ENCODE measurements at regions not wholly inside any gene's neighbourhood (a gene's known extent, or its start where the extent isn't known, plus 50 kb on each side); places are given as distances from the start of the nearest gene placed in this dataset.
"Not testable (repeated sequence)": the region's sequence is repeated elsewhere in the genome, so short reads cannot be mapped to it uniquely, and the experiment has no call there.

DNA sequence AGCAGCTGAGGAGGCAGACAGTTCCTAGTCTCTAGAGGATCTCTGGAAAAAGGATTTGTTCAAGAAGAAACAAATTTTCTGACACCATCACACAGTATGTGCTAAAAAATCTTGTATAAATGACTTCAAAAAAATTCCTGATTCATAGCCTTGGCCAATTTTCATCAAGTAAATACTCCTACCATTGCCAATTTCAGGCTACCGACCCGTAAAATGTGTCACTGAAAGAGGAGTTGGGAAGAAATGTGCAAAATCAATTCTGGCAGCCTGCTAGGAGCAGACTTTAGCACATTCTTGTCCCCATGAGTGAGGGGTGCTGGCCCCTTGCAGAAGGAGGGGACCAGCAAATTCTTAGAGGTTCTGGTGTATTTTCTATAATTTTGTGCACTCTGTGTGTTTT is 109.4 kb downstream of the TMEM30B start:
- no peak for DNase-seq (ENCODE audit: extremely low read depth, low read depth)

GRCh38 chr14:61168141-61168540 is 113.0 kb downstream of the TMEM30B start:
- no peak for DNase-seq (ENCODE audit: extremely low read depth, low read depth)

- DNase-seq (ENCODE audit: extremely low read depth, low read depth): no peak
Observed at GRCh38 chr14:61167642-61168041, 113.5 kb downstream of the TMEM30B start.

GRCh38 chr14:61160798-61161197 is 120.3 kb downstream of the TMEM30B start:
- DNase-seq (ENCODE audit: extremely low read depth, low read depth): no peak

DNA sequence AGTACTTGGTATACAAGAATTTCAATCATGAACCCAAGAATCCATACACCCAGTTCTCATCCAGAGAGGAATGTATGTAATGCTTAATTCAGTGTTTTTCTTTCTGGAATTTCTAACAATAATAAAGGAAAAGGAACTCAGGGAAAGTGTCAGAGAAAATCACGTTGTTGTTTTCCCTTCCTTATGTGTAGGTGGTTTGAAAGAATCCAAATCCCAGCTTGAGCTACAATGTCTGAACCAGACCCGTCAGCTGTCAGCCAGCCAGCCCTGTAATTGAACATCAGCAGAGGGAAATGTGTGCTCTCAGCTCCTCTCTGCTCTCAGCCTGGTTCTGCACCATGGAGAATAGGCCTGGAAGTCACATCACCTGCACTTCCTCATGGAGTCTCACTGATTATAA is 126.5 kb downstream of the TMEM30B start:
- DNase-seq (ENCODE audit: extremely low read depth, low read depth): no peak

GRCh38 chr14:61153914-61154545 is 127.1 kb downstream of the TMEM30B start:
- no peak for DNase-seq (ENCODE audit: extremely low read depth, low read depth)

DNA sequence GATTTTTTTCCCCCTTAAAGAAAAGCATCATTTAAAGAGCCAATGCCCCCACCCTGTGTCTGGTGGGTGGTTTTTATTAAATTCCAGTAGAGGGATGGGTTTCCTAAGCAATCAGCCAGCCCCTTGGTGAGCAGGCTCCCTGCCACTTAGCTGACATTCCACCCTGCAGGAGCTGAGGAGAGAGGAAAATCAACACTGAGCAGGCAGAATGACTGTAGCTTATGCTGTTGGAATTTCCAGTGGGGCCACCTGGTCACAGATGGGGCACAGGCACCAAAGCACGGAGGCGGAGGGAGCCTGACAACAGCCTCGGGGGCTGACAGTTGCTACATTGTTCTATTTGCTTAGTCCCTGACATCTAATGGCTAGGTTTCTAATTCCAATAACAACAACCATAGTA is 127.7 kb downstream of the TMEM30B start:
- DNase-seq (ENCODE audit: extremely low read depth, low read depth): no peak

DNA sequence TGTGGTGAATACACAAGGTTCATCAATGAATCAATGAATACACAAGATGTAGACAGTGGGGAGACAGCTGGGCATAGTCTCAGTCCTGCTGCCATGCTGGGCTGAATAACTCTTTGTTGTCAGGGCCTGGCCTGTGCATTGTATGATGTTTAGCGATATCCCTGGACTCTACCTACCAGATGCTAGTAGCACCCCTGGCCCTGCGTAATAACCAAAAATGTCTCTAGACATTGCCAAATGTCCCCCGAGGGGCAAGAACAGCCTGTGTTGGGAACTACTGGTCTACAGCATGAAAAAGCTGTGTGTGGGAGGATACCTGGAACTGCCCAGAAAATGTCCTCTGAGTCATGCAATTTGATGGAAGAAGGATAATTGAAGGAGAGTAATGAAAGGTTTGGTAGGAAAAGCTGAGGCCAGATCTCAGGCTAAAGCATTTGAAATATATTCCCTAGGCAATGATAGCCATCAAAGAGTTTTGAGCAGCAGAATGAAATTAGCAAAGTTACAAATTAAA is 128.2 kb downstream of the TMEM30B start:
- DNase-seq (ENCODE audit: extremely low read depth, low read depth): no peak

DNA sequence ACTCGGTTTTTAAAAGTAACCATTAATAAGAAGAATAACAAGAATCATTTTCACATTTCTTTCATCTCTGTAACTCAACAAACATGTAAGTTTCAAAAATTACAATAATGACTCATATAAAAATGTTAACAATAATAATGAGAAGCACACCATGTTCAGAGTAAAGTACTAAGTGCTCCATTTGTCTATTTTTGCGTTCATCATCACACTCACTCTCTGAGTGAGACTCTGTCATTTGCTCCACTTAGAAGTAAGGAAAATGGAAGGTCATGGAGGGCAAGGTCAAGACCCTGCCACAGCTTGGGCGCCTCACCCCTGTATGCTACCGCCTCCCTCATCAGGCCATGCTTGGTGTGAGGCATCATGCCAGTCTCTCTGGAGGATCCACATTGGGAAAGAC is 129.9 kb downstream of the TMEM30B start:
- no peak for DNase-seq (ENCODE audit: extremely low read depth, low read depth)

- no peak for DNase-seq (ENCODE audit: extremely low read depth, low read depth)
Observed at GRCh38 chr14:61150851-61151250, 130.3 kb downstream of the TMEM30B start.

GRCh38 chr14:61149896-61150295 is 131.2 kb downstream of the TMEM30B start:
- no peak for DNase-seq (ENCODE audit: extremely low read depth, low read depth)

DNA sequence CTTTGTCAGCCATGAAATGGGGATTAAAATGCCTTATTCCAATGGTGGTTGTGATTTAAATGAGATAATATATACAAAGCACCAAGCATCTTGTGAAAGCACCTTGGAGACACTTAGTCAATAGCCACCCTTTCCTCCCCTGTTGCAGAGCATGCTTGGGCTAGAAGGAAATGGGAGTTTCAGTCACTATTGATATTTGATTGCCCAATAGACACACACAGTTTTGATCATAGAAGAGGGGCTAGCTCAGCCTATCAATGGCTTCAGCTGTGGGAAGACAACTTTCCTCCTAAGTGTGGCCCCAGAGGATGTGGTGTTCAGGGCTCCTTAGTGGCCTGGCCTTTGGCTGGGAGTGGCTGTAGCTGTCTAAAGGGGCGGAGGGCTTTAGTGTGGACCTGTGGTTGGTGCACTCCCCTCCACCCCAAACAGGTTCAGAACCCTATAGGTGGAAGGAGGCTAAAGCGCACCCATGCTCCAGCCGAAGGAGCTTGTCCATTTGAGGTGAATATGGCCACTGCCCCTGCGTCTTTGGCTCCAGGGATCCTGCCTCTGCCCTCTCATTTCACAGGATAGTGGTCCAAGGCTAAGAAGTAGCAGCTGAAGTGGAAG is 132.3 kb downstream of the TMEM30B start:
- DNase-seq (ENCODE audit: extremely low read depth, low read depth): no peak

DNA sequence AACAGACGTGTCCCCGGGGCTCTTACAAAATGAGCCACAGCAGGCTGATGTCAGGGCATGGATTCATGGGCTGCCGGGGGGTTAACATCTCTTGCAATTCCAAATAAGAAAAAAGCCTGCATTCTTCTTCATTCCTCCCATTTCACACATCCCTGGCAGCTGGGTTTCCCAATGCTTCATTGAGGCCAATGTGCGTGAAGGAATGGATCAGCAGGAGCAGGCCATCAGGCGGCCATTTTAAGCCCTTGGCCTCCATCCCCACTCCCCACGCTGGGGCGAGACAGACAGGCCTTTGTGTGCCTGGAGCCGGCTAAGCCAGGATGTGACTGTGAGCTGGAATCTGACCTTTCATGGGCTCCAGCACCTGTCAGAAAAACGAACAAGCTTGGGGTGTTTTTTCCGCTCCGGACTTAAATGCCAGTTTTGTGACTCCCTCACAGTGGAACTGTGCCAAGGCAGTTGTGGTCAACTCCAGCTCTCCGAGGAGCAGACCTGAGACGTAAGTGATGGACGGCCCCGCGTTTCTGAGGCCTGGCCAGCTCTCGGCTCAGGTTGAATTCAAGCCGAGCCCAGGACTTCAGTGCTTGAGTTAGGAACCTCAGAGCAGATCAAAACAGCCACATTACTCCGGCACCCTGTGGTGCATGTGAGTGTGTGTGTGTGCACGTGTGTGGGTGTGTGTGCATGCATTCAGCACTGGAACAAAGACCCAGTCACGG is 133.1 kb downstream of the TMEM30B start:
- DNase-seq (ENCODE audit: extremely low read depth, low read depth): no peak

DNA sequence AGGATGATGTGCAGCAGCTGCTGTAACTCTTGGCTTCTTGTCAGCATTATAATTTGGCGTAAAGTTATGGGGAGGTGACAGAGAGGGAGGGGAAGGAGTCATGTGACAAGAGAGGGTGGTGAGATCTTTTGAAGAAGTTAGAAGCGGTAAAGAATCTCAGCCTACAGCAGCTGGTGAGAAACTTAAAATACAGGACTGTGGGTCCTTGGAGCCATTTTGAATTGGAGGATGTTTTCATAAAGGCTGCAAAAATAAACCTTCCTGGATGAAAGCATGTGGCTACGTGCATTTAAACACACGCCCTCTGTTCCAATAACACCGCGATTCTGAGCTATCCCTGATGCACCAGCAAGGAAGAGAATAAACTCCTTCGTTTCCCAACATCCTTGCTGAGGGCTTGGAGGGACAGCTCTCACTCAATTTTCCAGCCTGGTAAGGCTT is 133.7 kb downstream of the TMEM30B start:
- no peak for DNase-seq (ENCODE audit: extremely low read depth, low read depth)

- DNase-seq (ENCODE audit: extremely low read depth, low read depth): no peak
Observed at GRCh38 chr14:61146899-61147298, 134.2 kb downstream of the TMEM30B start.

GRCh38 chr14:61145903-61146481 is 135.1 kb downstream of the TMEM30B start:
- no peak for DNase-seq (ENCODE audit: extremely low read depth, low read depth)

GRCh38 chr14:61145034-61145902 is 135.9 kb downstream of the TMEM30B start:
- DNase-seq (ENCODE audit: extremely low read depth, low read depth): no peak

- DNase-seq (ENCODE audit: extremely low read depth, low read depth): not testable (repeated sequence)
Observed at GRCh38 chr14:61144117-61145033, 136.8 kb downstream of the TMEM30B start.

- no peak for DNase-seq (ENCODE audit: extremely low read depth, low read depth)
Observed at GRCh38 chr14:61140872-61141271, 140.3 kb downstream of the TMEM30B start.

All from NCI-H460 (cell line).